ENCODE measurements at regions not wholly inside any gene's neighbourhood (a gene's known extent, or its start where the extent isn't known, plus 50 kb on each side); places are given as distances from the start of the nearest gene placed in this dataset.

DNA sequence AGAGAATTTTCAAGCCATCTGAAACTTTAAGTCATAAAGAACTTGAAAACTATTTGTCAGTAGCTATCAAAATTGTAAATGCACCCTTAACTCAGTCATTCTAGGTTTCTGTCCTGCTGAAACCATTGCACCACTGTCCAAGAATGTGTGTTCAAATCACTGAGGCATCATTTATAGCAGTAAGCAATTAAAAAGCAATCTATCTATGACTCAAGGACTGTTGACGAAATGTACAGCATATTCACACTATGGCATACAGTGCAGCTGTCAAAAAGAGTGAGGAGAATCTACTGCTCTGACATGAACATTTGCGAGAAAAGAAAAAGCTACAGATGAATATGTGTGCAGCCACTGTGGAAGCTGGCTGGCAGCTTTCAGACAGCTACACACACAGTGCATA lies 71.2 kb downstream of the ING1 start:
- no peak overlapping the region for H3K27ac ChIP-seq (ENCODE audit: low read length)
- peaks cover 9% of the 10 kb centered on the region; the same call in 1 of the 2 replicates for H3K27me3 ChIP-seq (ENCODE audit: low read depth, low read length)
- no peak overlapping the region for H3K4me3 ChIP-seq (ENCODE audit: low read length)
- no peak overlapping the region for H3K9ac ChIP-seq (ENCODE audit: low read length)
- H3K4me1 ChIP-seq (ENCODE audit: low read length), result no peaks in the 10 kb centered on the region
- H3K9me3 ChIP-seq (ENCODE audit: insufficient read depth, low read length), result no peaks in the 10 kb centered on the region
- no peaks in the 10 kb centered on the region for H3K36me3 ChIP-seq (replicated peaks; ENCODE audit: low read depth, low read length)
- H3K79me2 ChIP-seq (ENCODE audit: low read length), result no peaks in the 10 kb centered on the region
- H2AFZ ChIP-seq (ENCODE audit: low read depth, low read length), result no peak overlapping the region
- H3K4me2 ChIP-seq (ENCODE audit: low read length), result no peak overlapping the region
- H4K20me1 ChIP-seq (ENCODE audit: insufficient read depth, low read length), result no peaks in the 10 kb centered on the region
- TF ChIP-seq, protein P1, sequence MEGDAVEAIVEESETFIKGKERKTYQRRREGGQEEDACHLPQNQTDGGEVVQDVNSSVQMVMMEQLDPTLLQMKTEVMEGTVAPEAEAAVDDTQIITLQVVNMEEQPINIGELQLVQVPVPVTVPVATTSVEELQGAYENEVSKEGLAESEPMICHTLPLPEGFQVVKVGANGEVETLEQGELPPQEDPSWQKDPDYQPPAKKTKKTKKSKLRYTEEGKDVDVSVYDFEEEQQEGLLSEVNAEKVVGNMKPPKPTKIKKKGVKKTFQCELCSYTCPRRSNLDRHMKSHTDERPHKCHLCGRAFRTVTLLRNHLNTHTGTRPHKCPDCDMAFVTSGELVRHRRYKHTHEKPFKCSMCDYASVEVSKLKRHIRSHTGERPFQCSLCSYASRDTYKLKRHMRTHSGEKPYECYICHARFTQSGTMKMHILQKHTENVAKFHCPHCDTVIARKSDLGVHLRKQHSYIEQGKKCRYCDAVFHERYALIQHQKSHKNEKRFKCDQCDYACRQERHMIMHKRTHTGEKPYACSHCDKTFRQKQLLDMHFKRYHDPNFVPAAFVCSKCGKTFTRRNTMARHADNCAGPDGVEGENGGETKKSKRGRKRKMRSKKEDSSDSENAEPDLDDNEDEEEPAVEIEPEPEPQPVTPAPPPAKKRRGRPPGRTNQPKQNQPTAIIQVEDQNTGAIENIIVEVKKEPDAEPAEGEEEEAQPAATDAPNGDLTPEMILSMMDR (IDR thresholded peaks at IDR 0.05; ENCODE audit: low read depth, low read length), result no peak
- no peak for TF ChIP-seq EZH2phosphoT487 (IDR thresholded peaks at IDR 0.05; ENCODE audit: low read depth)

DNA sequence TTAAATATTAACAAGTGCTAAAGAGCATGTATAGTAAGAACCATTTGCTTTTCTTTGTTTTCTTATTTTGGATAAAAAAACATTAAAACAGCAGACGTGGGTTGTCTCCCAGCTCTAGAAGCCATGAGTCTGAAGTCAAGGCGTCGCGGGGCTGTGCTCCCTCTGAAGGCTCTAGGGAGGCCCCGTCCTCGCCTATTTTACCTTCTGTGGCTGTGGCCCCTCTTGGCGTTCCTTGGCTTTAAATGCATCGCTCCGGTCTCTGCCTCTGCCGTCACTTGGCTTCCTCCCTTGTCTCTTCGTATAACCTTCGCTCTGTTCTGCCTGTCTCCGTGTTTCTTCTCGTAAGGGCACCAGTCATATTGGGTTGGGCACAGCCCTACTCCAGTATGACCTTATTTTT lies 75.3 kb downstream of the ING1 start:
- H3K4me3 ChIP-seq (ENCODE audit: low read length), result no peak overlapping the region
- no peak overlapping the region for H3K9ac ChIP-seq (ENCODE audit: low read length)
- H4K20me1 ChIP-seq (ENCODE audit: insufficient read depth, low read length), result no peaks in the 10 kb centered on the region
- no peaks in the 10 kb centered on the region for H3K4me1 ChIP-seq (ENCODE audit: low read length)
- no peak overlapping the region for H3K27ac ChIP-seq (ENCODE audit: low read length)
- no peak for TF ChIP-seq EZH2phosphoT487 (IDR thresholded peaks at IDR 0.05; ENCODE audit: low read depth)
- TF ChIP-seq, protein P1 (IDR thresholded peaks at IDR 0.05; ENCODE audit: low read depth, low read length), result no peak
- H3K79me2 ChIP-seq (ENCODE audit: low read length), result no peaks in the 10 kb centered on the region
- H3K9me3 ChIP-seq (ENCODE audit: insufficient read depth, low read length), result peaks cover 17% of the 10 kb centered on the region; the same call in 1 of the 2 replicates
- no peaks in the 10 kb centered on the region for H3K36me3 ChIP-seq (replicated peaks; ENCODE audit: low read depth, low read length)
- H3K4me2 ChIP-seq (ENCODE audit: low read length), result no peak overlapping the region
- peaks cover 9% of the 10 kb centered on the region; the same call in 1 of the 2 replicates for H3K27me3 ChIP-seq (ENCODE audit: low read depth, low read length)
- H2AFZ ChIP-seq (ENCODE audit: low read depth, low read length), result no peak overlapping the region

DNA sequence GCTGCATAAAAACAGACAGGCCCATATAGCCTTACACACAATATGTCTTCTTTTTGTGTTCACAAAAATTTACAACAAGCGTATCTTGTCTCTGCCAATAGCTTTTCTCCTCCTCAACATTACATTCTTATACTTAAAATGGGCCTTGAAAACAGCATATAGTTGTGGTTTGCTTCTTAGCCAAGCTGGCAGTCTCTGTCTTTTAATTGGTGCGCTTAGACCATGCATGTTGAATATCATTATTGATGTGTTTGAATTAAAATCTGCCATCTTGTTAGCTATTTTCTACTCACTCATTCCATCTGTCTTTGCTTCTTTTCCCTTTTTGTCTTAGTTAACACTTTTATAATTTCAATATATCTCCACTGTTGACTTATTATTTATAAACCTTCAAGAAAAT lies 76.4 kb downstream of the ING1 start:
- Histone ChIP-seq H3K9ac (ENCODE audit: low read length) (no peak overlapping the region), H3K36me3 (replicated peaks; ENCODE audit: low read depth, low read length) (no peaks in the 10 kb centered on the region), H3K4me3 (ENCODE audit: low read length) (no peak overlapping the region), H3K9me3 (ENCODE audit: insufficient read depth, low read length) (peaks cover 17% of the 10 kb centered on the region; the same call in 1 of the 2 replicates), H3K79me2 (ENCODE audit: low read length) (no peaks in the 10 kb centered on the region), H4K20me1 (ENCODE audit: insufficient read depth, low read length) (no peaks in the 10 kb centered on the region), H3K4me1 (ENCODE audit: low read length) (no peaks in the 10 kb centered on the region), H3K27ac (ENCODE audit: low read length) (no peak overlapping the region), H3K4me2 (ENCODE audit: low read length) (no peak overlapping the region), H3K27me3 (ENCODE audit: low read depth, low read length) (peaks cover 9% of the 10 kb centered on the region; the same call in 1 of the 2 replicates), H2AFZ (ENCODE audit: low read depth, low read length) (no peak overlapping the region)
- TF ChIP-seq, protein P1 (IDR thresholded peaks at IDR 0.05; ENCODE audit: low read depth, low read length), result no peak
- no peak for TF ChIP-seq EZH2phosphoT487 (IDR thresholded peaks at IDR 0.05; ENCODE audit: low read depth)

DNA sequence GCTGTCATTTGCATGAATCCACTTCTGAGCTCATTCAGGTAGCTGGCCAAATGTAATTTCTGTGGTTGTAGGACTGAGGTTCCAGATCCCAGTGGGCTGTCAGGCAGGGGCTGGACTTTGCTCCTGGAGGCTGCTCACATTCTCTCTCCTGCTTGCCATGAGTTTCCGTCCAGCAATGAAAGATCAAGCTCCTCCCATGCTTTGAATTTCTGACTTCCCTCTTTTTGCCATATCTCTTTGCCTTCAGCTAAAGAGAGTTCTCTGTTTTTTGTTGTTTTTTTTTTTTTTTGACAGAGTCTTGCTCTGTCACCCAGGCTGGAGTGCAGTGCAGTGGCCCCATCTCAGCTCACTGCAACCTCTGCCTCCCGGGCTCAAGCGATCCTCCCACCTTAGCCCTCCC lies 76.9 kb downstream of the ING1 start:
- Histone ChIP-seq H2AFZ (ENCODE audit: low read depth, low read length) (no peak overlapping the region), H3K27me3 (ENCODE audit: low read depth, low read length) (peaks cover 9% of the 10 kb centered on the region; the same call in 1 of the 2 replicates), H3K9me3 (ENCODE audit: insufficient read depth, low read length) (peaks cover 17% of the 10 kb centered on the region; the same call in 1 of the 2 replicates), H3K36me3 (replicated peaks; ENCODE audit: low read depth, low read length) (no peaks in the 10 kb centered on the region), H3K9ac (ENCODE audit: low read length) (no peak overlapping the region), H3K27ac (ENCODE audit: low read length) (no peak overlapping the region), H3K4me2 (ENCODE audit: low read length) (no peak overlapping the region), H4K20me1 (ENCODE audit: insufficient read depth, low read length) (no peaks in the 10 kb centered on the region), H3K4me1 (ENCODE audit: low read length) (no peaks in the 10 kb centered on the region), H3K79me2 (ENCODE audit: low read length) (no peaks in the 10 kb centered on the region), H3K4me3 (ENCODE audit: low read length) (no peak overlapping the region)
- no peak for TF ChIP-seq EZH2phosphoT487 (IDR thresholded peaks at IDR 0.05; ENCODE audit: low read depth)
- TF ChIP-seq, protein P1 (IDR thresholded peaks at IDR 0.05; ENCODE audit: low read depth, low read length), result no peak

Measured in OCI-LY3 (cell line).